ENCODE measurements at regions not wholly inside any gene's neighbourhood (a gene's known extent, or its start where the extent isn't known, plus 50 kb on each side); places are given as distances from the start of the nearest gene placed in this dataset.

- TF ChIP-seq EZH2phosphoT487 (IDR thresholded peaks at IDR 0.05; ENCODE audit: insufficient read depth, low read depth) (no peak), EZH2 (IDR thresholded peaks at IDR 0.05; ENCODE audit: insufficient read depth, poor library complexity, severe bottlenecking) (no peak)
Observed at GRCh38 chr1:186541003-186541402, 80.1 kb upstream of the PDC start.

Measured in GM23248 (cell line).